ENCODE measurements at regions not wholly inside any gene's neighbourhood (a gene's known extent, or its start where the extent isn't known, plus 50 kb on each side); places are given as distances from the start of the nearest gene placed in this dataset.

DNA sequence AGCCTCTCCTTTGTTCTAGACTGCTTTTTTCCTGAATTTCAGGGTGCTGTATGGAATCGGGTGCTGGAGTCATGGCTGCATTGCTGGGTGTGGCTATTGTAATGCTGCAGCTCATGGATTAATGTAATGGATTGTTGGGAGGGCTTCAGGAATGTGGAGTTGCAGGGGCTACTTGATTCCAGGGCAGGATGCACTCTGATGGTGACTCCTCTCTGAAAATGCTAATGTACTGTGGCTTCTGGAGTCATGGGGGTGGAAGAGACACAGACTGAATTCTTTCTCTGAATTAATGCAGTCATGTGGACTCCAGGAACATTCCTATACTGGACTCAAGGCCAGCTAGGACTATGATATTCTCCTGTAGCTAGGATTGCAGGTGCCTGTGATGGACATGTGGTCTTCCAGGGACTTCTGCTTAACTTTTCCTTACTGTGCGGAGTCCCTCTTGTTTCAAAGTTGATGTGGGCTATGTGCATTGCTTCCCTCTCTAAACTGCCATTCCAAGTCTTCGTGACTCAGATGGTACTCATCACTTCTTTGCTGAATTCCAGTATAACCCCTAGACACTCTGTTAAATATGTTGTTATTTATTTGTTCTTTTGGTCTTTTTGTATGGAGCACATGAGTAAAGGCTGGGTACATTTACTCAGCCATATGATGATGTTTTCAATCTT lies 396.2 kb downstream of the KCTD16 start:
- Histone ChIP-seq H3K9ac (ENCODE audit: low read length) (no peak overlapping the region), H3K4me1 (ENCODE audit: insufficient read depth, low read length) (no peaks in the 10 kb centered on the region)

DNA sequence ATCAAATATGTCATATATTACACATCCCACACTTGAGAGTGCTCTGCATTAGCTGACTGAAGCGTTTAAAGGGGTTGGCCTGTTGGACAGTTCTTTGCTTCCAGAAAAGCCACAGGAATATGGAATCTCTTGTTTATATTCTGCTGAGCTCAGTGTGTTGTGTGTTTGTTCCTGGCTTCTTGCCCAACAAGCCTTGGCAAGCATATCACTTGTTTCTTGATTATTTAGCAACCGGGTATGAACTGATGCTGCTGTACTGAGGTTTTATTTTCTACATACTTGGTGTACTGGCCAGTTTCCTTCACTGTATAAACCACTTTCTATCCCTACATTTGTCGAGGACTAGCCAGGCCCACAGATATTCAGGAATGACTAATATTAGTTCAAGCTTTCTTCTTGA lies 378.9 kb downstream of the KCTD16 start:
- no peaks in the 10 kb centered on the region for H3K36me3 ChIP-seq (ENCODE audit: insufficient read depth, low read length)

More for the DNA sequence above, 396.2 kb downstream of the KCTD16 start:
- Histone ChIP-seq H3K4me3 (ENCODE audit: low read depth in 1 of 2, low read length in 2 of 2) (no peak overlapping the region), H3K36me3 (ENCODE audit: insufficient read depth, low read length) (no peaks in the 10 kb centered on the region), H3K27ac (ENCODE audit: low read depth, low read length) (no peak overlapping the region), H3K27me3 (ENCODE audit: control insufficient read depth in 1 of 2, insufficient read depth in 2 of 2, low read length in 2 of 2) (no peaks in the 10 kb centered on the region), H3K9me3 (ENCODE audit: low read length) (peaks cover 4% of the 10 kb centered on the region)

DNA sequence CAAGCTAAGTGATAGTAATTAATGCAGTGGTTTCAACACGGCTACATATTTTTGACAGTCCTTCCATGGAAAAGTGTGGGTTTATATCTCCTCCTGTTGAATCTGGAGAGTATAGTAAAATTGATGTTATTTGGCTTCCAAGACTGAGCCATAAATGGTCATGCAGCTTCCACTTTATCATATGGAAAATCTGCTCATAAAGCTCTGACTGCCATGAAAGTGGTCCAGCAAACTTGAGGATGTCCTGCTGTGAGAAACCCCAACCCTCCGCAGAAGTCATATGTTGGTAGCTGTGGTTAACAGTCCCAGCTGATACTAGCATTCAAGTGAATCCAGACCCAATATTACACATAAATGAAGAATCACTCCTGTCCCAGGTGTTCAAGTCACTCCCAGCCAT lies 378.3 kb downstream of the KCTD16 start:
- no peak overlapping the region for H3K9ac ChIP-seq (ENCODE audit: low read length)
- no peaks in the 10 kb centered on the region for H3K27me3 ChIP-seq (ENCODE audit: control insufficient read depth in 1 of 2, insufficient read depth in 2 of 2, low read length in 2 of 2)
- no peaks in the 10 kb centered on the region for H3K36me3 ChIP-seq (ENCODE audit: insufficient read depth, low read length)
- no peaks in the 10 kb centered on the region for H3K9me3 ChIP-seq (ENCODE audit: low read length)
- H3K4me1 ChIP-seq (ENCODE audit: insufficient read depth, low read length), result no peaks in the 10 kb centered on the region
- H3K4me3 ChIP-seq (ENCODE audit: low read depth in 1 of 2, low read length in 2 of 2), result no peak overlapping the region
- H3K27ac ChIP-seq (ENCODE audit: low read depth, low read length), result no peak overlapping the region

More for the DNA sequence above, 378.9 kb downstream of the KCTD16 start:
- Histone ChIP-seq H3K4me1 (ENCODE audit: insufficient read depth, low read length) (no peaks in the 10 kb centered on the region), H3K9me3 (ENCODE audit: low read length) (no peaks in the 10 kb centered on the region), H3K27ac (ENCODE audit: low read depth, low read length) (no peak overlapping the region), H3K4me3 (ENCODE audit: low read depth in 1 of 2, low read length in 2 of 2) (no peak overlapping the region), H3K27me3 (ENCODE audit: control insufficient read depth in 1 of 2, insufficient read depth in 2 of 2, low read length in 2 of 2) (no peaks in the 10 kb centered on the region), H3K9ac (ENCODE audit: low read length) (no peak overlapping the region)

DNA sequence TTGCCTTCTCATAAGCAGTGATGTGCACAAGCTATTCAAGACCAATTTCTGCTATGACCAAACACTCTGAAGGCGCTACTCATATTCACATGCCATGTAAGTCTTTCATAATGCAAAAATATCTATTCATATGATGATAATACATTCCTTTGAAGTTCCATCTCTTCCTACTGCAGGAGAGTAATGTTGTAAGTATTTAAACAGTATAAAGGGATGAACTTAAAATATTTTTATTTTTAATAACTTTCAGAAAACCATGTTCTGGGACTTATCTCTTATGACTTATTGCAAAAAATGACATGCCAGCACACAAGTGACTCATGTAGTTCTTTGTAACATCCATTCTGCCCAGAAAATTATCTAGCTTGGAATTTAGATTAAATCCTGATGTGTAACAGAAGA lies 376.4 kb downstream of the KCTD16 start:
- no peaks in the 10 kb centered on the region for H3K36me3 ChIP-seq (ENCODE audit: insufficient read depth, low read length)
- H3K4me3 ChIP-seq (ENCODE audit: low read depth in 1 of 2, low read length in 2 of 2), result no peak overlapping the region
- no peak overlapping the region for H3K9ac ChIP-seq (ENCODE audit: low read length)
- H3K27ac ChIP-seq (ENCODE audit: low read depth, low read length), result no peak overlapping the region
- H3K27me3 ChIP-seq (ENCODE audit: control insufficient read depth in 1 of 2, insufficient read depth in 2 of 2, low read length in 2 of 2), result no peaks in the 10 kb centered on the region
- H3K9me3 ChIP-seq (ENCODE audit: low read length), result no peaks in the 10 kb centered on the region
- no peaks in the 10 kb centered on the region for H3K4me1 ChIP-seq (ENCODE audit: insufficient read depth, low read length)

DNA sequence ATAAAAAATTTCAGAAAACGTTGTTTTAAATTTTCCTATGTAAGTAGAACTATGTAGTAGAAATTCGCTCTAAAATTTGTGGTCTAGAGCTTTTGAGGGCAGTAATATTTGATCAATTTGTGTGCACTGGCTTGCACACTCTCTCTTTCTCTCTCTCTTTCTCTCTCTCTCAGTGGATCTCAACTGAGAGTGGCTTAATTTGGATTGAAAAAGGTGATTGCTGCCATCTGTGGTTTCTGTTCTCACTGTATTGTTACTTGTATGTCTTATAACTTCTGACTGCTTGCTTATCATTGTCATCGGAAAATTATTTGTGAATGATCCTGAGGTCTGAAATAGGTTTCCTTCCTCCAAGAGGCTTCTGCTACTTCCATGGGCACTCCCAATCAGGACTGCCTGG lies 368.2 kb downstream of the KCTD16 start:
- Histone ChIP-seq H3K27me3 (ENCODE audit: control insufficient read depth in 1 of 2, insufficient read depth in 2 of 2, low read length in 2 of 2) (no peaks in the 10 kb centered on the region), H3K4me3 (ENCODE audit: low read depth in 1 of 2, low read length in 2 of 2) (no peak overlapping the region), H3K9ac (ENCODE audit: low read length) (no peak overlapping the region), H3K9me3 (ENCODE audit: low read length) (no peaks in the 10 kb centered on the region), H3K27ac (ENCODE audit: low read depth, low read length) (no peak overlapping the region), H3K36me3 (ENCODE audit: insufficient read depth, low read length) (no peaks in the 10 kb centered on the region), H3K4me1 (ENCODE audit: insufficient read depth, low read length) (no peaks in the 10 kb centered on the region)

All from muscle layer of colon (tissue), 2 donors.